GM21381 (cell line): ENCODE measurements at regions not wholly inside any gene's neighbourhood (a gene's known extent, or its start where the extent isn't known, plus 50 kb on each side); places are given as distances from the start of the nearest gene placed in this dataset.
"Not testable (repeated sequence)": the region's sequence is repeated elsewhere in the genome, so short reads cannot be mapped to it uniquely, and the experiment has no call there.

Experiments
- ATAC-seq: cut with Tn5 transposase; IDR thresholded peaks from one replicate; pipeline ENCODE4 v1.9.1; 2021; ENCODE audit warnings: mild to moderate bottlenecking, moderate library complexity; ENCODE audit not compliant: unreplicated experiment

DNA sequence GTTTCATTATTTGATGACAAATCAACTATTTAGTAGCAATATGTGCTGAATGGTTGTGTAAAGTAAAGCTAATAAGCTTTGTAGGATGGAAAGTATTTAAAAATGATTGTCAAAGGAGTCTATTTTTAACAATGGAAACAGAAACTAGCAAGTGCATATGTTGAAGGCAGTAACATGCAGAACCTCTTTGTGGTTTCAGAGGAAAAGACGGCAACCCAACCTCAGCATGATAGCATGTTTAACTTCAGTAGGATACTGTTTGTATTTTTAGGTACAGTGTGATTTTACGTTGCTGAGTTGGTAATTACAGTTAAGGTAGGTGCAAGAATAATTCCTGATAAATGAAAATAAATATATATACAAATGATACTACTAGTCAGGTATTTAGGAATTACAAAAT lies 545.4 kb downstream of the CDY1 start:
- peak; percentile 69 for ATAC-seq

DNA sequence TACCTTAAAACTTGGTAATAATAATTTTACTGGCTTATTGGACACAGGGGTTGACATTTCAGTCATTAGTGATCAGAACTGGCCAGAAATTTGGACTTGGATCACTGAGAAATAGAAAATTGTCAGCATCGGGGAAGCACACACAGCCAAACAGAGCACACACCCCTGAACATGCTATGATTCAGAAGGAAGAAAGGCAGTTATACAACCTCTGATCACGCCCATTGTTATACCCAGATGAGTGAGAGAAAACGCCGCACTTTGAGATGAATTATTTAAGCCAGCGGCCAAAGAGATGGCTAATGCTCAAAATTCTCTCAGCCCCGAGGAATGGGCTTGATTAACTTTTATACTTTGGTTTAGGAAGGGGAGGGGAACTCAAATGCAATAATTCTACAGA lies 557.4 kb downstream of the CDY1 start:
- ATAC-seq = not testable (repeated sequence)

DNA sequence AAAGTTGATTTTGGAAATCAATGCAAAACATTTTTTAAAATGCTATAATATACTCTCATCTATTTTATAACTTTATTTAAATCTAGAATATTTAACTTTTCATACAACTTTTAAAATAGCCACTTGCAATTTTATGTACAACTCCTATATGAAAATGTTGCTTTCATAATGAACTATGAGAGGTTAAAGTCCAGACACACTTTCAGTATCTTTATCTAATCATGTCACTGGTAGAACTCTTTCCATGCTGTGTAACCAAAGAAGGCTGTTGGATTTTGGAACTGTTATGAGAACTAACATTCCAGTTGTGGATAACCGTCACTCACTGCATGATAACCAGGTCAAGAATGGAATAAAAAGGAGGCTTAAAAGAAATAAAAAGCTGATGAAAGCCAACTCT lies 603.1 kb downstream of the CDY1 start:
- not testable (repeated sequence) for ATAC-seq

DNA sequence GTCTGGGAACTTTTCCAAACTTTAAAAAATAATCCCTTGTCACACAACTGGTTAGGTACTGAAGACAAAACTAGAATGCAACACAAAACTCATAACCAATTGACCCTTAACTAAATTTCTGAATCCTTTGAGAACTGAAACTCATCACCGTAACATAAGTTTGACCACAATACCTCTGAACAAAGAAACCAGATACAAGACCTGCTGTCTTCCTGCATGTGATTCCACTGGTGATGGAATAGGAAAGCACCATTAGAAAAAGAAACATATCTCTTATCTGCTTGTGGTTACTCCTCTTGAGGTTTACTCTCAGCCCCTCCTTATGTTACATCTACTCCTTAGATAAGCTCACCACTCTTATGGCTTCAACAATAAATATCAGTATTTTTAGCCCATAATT lies 603.6 kb downstream of the CDY1 start:
- peak; percentile 90 for ATAC-seq

DNA sequence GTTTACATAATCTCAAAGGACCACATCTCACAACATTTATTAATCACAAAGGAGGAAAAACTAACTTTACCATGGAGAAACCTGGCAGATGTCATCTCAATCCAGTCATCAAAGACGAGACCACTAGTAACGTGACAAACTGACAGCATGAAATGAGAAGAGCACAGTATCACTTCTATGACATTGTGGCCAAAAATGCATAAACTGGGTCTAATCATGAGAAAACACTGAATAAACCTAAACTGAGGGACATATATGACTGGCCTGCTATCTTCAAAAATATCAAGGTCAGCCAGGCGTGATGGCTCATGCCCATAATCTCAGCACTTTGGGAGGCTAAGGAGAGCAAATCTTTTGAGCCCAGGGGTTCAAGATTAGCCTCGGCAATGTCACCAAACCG lies 619.0 kb downstream of the CDY1 start:
- ATAC-seq = not testable (repeated sequence)

DNA sequence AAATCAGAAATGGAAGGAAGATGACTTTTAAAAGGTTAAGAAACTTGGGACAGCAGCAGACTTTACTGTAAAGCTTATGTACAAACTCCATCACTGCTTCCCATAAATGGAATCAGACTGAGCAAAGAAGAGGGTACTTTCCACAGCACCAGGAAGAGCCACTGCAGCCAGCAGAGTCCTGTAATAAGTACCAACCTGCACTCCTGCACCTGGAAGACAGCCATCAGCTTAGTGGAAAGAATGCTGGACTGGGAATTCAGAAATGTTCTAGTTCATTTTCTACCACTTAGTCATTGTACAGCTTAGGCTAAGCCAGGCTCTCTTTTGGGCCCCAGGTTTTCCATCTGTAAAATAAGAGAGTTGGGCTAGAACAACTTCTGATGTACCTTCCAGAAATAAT lies 632.3 kb downstream of the CDY1 start:
- ATAC-seq = not testable (repeated sequence)

DNA sequence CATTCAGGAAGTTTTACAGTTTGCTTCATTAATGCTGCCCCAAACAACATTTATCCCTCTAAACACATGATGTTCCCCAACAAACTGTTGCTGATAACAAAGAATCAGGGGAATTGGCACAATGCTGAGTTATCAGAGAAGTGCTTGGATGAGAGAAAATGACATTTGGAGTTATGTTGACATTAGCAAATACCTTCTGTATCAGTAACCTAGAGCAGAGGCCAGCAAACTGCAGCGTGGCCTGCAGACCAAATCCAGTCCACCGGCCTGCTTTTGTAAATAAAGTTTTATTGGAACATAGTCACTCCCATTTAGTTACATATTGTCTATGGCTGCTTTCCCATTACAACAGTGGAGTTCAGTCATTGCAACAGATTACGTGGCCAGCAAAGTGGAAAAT lies 643.5 kb downstream of the CDY1 start:
- not testable (repeated sequence) for ATAC-seq

DNA sequence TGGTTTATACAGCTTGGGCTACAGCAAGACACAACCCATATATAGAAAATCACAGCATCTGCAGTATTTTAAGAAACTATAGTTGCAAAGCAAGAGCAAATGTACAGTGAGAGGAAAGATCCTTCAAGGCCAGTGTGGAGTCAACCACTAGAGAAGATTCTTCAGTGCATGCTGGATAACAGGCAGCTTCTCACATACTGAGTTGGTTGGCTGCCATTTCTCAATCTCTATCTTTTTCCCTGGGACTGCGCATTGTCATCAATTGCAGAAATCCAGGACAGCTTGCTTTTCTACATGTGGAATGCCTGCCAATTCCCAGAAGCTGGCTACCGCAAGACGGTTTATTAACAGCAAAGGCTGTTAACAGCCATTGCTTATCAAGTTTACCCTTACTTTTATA lies 646.5 kb downstream of the CDY1 start:
- not testable (repeated sequence) for ATAC-seq

DNA sequence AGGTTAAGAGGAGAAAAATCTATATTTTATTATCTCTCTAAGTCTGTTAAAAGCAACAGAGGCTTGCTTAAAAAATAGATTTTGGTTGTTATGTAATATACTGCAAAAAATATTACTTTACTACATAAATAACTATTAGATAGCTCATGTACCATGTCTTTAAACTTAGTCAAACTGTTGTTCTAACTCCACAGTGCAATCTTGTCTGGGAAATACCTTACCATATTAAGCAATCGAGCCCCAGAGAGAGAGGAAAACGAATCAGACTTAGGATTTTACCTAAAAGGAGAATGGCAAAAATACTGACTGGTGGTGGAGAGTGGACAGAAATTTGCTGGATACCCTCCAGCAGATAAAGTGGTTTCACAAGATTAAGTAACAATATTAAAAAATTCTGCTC lies 647.0 kb downstream of the CDY1 start:
- not testable (repeated sequence) for ATAC-seq

DNA sequence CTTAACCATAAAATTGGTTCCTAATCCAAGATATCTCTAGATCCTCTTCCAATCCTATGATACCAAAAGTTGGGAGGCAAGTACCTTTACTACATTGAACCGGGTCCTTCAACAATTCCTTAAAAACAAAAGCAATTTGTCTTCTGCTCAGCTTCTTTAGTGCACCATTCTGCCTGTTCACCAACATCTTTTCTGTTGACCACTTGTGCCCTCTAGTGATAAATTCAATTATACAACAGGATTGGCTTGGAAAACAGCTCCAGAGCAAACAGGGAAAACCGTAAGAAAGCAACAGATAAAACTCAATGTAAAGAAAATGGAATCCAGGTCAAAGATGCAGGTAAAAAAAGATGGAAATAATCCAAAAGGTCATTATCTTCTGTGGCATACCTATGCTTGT lies 651.2 kb downstream of the CDY1 start:
- ATAC-seq = not testable (repeated sequence)

DNA sequence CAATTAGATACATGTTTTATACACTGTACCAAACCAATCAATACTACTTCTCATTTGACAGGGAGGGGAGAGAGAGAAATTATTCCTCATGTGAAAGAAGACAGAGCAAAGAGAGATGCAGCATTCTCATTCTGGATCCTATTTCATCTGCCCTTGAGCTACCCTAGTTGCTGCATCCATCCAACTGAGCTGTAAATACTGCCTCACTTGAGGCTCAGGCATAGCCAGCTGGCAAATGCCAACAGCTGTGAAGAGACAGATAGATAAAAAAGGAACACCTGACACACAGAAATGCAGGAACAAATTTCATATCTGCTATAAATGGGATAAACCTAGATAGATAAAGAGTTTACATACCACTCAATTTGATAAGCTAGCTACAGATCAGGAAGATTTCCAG lies 684.1 kb downstream of the CDY1 start:
- not testable (repeated sequence) for ATAC-seq

DNA sequence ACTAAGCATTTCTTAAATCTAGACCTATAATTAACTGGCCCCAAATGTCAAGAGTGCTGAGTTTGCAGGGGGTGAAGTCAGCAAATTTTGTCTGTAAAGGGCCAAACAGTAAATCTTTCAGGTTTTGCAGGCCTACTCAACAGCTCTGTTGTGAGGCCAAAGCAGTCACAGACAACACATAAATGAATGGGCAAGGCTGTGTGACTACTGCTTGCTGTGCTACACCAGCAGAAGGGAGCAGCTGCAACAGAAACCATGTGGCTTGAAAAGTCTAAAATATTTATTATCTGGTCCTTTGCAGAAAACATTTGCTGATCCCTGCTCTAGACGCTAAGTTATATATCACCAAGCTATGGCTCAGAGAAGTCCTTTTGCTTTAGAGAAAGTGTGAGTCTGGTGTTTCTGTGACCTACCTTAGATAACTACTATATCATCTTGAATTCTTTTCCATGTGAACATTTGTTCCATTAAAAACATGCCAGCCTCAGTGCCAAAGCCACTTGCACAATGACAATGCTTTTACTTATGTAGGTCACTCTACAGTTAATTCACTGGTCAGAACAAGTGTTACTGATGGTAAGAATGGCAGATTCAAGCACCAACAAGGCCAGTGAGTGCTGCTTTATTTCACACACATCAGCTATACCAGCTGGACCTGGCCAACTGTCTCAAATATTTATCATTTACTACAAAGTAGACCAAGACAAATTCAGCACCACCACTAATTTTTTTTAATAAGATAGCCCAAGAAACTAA lies 684.9 kb downstream of the CDY1 start:
- ATAC-seq = not testable (repeated sequence)

DNA sequence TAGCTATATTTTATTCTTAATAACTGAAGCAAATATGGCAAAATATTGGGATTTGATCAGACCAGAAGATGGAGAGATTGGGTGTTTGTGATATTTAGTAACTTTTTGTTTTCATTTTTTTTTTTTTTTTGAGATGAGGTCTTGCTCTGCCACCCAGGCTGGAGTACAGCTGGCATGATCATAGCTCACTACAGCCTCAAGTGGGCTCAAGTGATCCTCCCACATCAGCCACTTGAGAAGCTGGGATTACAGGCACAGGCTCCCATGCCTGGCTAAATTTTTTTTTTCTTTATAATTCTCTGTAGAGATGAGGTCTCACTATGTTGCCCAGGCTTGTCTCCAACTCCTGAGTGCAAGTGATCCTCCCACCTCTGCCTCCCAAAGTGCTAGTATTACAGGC lies 686.4 kb downstream of the CDY1 start:
- ATAC-seq = not testable (repeated sequence)

DNA sequence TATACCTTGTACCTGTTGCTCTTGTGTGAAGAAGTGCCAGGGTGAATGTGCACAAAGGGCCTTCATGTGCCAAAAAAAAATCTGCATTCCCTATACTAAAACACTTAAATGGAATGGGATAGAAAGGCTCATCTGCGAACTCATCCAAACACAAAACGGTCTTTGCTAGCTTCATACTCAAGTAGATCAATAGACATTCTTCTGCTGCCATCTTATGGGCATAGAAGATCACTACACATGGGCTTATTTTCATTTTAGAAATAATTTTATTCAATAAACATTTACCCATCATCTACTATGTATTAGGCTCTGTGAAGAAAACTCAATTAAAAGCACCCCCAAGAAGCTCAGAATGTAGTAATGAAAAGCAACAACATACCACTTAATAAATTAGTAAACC lies 693.1 kb downstream of the CDY1 start:
- ATAC-seq = not testable (repeated sequence)

DNA sequence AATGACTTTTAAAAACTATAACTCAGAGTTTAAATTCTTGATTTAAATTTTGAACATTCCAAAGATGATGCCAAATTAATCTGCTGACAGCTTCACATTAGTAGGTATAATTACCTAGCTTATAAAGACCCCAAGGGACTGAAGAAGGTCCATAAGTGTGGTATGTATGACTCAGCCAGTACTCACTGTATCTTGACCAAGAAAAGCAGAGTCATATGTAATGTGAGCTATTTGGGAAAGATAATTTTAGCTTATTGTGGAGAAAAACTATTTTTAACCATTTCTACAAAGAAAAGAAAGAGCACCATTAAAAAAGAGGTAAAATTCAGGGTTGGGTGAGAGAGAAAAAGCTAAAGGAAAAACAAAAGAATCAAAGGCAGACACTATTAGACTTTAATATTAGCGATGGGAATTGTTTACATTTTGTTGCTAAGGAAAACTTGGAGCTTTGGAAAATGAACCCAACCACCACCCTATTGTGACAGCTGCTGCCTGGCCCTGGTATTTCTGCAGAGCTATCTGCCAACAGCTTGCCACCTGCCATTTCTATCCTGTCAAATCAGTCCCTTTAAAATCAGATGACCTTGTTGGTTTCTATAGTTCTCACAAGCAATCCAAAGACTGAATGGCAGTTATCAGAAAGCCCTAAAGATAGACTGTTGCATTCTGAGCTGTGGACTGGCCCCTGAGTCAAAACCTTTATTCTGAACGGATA lies 697.7 kb downstream of the CDY1 start:
- not testable (repeated sequence) for ATAC-seq

DNA sequence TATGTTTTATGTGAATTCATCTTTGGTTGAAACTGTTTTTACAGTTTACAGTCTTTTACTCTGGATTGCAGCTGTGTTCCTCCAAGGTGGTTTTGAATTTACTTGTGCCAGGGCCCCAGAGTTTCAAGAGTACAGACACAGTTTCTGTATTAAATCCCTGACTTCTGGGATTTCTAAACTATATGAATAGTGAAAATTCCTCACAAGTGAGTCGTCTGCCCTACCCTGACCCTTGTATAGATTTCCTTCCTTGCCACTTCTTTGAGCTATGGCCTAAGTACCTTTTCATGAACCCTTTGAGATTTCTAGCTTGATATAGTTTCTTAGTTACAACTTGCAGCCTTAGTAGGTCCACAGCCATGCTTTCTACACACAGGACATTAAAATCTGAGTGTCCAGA lies 700.8 kb downstream of the CDY1 start:
- ATAC-seq = not testable (repeated sequence)

DNA sequence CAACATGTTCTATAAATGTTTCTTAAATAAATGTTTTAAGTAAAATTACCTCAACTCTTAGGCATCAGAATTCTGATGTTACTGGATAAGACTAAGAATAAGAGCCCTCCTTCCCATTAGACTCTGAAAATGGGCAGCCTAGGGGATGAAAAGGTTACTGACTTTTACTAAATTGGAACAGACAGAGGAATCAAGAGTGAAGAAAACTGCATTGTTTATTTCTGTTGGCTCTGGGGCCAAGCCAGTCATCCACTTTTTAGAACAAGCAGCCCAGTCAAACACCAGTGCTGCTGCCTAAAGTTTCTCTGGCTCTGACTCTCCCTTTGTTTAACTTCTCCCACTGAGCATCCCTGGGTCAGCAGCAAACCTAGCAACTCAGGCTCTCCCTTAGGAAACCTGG lies 731.0 kb downstream of the CDY1 start:
- not testable (repeated sequence) for ATAC-seq

DNA sequence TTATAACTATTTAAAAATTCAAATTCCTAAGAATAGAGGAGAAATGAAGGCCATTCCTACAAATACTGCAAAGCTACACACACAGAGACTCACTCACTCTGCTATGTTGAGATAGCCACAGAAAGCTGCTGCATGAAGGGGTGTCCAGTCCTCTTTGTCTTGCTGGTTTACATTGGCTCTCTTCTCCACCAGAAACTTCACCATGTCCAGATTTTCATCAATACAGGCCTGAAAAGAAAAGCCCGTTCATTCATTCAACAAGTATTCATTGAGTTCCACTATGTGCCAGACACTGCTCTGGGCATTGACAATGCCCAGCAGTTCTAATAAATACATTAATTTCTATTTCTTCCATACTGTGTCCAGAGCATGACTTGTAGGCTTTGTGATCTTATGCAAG lies 732.3 kb downstream of the CDY1 start:
- ATAC-seq = no peak

DNA sequence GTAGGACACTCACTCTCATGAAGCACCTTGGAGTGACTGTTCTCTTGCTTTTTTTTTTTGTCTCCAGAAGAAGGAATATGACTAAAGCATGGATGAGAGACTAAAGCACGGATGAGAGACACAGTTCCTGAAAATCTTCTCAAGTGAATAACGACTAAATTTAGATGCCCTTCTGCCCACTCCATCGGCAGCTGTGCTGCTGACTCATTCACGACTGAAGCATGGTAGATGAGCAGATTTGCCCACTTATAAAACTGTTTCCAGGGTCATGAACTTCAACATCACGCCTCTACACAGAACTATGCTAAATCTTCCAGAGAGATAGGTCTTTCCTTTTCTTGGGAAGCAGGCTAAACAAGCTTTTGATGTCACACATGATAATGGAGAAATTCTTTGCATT lies 738.0 kb downstream of the CDY1 start:
- not testable (repeated sequence) for ATAC-seq

DNA sequence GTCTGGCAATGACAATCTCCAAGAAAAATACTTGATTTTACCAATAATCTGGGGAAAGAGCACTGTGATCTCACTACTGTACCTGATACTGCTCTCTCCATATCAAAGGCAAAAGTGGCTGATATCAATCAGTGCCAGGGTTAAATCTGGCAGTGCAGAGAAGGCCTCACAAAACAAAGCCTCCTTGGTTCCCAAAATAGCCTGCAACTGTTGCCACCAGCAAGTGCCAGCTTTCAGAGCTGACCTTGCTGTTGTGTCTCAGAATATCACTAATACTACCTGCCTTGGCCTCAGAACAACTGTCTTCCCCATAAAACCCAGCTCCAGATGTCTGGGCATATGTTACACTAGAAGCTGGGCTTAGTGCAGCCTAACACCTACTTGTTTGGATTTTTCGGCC lies 738.6 kb downstream of the CDY1 start:
- not testable (repeated sequence) for ATAC-seq

DNA sequence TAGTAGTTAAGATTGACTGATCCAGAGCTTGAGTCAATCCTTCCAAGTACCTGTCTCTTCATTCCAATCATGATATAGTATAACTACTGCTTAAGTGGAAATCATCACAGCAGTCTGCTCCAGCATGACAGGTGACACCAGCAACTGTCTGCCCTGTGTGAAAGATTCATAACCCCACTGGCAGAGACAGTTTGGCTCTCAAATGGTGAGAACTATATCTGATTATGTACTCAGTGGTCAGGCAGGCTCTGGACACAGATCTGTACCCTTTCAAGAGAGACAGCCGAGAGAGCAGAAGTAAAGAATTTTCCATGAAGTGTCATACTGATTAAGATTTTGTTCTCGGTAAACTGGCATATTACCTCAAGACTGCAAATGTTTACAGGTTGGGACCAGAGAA lies 741.5 kb downstream of the CDY1 start:
- ATAC-seq = not testable (repeated sequence)

DNA sequence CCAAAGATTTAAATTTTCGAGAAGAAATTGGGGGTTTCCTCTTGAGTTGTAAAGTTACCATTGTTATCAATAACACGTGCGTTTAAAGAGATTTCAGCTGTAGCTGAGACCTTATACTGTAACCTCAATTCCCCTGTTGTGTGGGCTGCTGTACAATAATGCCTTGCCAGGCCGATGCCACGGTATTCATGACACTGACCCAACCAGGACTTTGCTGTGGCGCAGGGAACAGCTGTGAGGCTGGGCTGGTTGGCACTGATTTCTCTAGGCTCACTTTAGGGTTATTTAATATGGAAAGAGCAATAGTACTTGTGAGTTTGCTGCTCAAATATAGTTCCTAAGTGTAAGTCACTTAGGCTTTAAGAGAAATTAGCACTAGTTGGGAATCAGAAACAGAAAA lies 744.2 kb downstream of the CDY1 start:
- ATAC-seq = not testable (repeated sequence)
